ENCODE measurements at regions not wholly inside any gene's neighbourhood (a gene's known extent, or its start where the extent isn't known, plus 50 kb on each side); places are given as distances from the start of the nearest gene placed in this dataset.

DNA sequence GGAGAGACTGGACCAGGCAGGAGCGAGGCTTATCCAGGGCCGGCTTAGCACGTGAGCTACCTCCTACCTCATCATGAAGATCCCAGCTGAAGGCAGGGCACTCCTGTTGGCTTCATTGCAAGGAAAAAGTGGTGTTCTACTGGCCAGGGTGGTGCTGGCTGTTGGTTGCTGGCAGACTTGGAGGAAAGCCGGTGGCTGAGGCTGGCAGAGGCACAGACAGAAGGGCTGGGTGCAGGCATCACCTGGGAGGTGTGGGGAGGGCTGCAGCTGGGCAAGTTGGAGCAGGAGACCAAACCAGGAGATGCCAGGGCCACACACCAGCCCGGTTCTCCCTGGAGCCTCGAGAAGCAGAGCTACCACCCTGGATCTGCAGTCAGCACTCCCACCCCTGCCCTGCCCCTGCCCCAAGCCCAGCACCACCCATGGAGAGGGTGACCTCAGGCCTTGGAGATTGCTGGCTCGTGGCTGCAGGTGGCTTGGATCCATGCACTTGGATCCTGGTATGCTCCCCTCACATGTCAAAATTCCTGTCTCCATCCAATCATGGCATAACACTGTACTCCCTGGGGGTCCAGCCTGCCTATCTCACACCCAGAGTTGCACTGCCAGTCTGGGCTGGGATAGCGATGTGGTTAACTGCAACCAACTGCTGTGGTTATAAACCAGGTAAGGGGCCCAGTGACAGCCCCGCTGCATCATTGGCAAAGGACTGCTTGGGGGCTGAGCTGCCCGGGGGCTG, 49.7 kb downstream of the GLI2 start:
- FAIRE-seq, result no peak

DNA sequence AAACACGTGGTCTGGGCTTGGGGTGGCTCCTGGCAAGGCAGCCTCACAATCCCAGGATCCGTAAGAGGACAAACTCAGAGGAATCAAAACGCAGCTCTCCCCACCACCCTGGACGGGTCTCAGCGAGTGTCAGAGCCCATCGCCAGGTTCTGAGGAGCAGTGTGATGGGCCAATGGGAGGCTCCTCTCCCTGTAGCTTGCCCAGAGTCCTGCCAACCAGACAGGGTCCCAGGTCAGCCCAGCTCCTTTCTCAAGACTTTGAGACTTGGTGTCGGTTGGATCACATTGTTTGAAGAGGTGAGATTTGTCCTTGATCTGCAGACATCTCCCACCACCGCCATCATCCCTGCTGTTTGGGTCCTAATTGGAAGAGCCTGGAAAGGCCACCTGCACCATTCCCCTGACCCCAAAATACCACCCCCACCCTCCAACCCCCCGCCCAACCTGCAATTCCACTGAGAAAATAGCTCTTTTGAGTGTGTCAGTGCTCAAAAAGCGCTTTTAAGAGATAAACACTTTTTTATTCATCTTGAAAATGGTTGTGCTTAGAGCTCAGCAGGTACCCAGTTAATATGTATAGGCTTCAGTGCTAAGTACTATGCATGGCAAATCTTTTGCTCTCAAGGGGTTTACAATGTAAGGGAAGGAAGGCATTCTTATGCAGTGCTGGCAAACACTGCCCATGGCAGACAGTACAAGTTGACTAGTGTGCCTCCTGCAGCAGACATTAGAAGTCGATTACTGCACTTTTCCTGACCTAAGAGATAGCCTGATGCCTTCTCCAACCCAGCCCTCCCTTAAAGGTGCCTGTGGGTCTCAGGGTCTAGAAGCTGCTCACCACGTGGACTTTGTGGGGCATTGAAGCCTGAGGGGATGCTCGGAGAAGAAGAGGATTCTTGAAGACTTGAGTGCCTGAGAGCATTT, 50.6 kb downstream of the GLI2 start:
- FAIRE-seq, result no peak

DNA sequence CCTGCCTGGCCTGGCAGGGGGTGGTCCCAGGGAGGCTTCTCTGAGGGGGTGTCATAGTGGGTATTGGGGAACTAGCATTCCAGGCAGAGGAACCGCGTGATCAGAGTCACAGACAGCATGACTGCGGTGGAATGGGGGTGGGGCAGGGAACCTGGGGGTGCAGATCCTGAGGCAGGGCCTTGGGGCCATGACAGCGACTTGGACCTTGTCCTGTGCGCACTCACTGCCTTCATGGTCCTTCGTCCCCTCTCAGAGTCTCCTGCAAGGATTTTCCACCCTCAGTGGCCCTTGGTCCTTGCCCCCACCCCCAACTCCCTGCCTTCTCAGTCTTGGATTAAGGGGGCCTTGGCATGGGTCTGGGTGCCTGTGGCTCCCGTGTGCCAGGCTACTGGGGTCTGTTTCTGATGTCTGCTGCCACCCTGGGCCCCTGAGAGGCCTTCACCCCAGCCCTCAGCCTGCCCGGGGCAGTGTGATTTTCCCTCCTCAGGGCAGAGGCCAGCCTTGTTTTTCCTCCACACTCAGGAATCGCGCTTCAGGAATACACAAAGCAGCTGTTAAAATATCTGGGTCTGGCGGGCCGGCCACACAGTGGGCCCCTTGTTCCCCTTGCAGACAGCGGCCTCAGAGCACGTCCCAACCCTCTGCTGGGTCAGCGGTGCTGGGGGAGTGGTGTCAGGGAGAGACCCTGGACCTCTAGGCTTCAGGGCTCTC, 51.6 kb downstream of the GLI2 start:
- no peak for FAIRE-seq

DNA sequence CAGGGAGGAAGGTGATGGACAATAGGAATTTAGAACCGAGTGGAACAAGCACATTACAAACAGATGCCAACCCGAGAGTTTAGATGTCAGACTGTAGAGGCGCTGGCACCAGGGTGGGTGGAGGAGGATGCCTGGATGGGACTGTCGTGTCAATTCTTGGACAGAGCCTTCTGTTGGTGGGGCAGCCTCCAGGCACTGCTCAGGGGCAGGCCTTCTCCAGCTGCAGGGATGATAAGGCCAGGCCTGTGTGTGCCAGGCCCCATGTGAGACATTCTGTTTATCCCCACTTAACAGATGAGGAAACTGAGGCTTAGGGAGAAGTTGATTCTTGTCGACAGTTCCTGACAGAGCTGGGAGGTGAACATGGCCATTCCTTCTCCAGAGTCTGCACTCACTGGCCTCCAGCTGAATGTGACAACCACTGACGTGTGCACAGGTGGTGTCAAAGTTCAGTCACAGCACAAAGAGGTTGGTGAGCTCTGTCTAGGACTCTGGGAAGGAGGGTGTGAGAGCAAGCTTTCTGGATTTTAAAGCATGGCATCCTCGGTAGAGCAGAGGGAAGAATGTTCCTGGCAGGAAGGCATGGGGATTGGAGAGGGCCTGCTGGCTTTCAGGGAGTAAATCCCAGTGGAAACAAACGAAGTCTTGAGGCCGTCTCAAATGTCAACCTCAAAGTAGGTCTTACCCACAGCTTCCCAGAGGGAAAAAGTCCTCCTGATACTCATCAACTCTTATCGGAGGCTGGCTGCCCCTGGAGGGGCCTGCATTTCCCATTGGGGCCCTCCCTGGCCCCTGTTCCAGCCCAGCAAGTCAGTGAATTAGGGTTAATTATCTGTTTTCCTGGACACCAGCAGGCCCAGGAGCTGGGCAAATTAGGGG, 52.4 kb downstream of the GLI2 start:
- no peak for FAIRE-seq

DNA sequence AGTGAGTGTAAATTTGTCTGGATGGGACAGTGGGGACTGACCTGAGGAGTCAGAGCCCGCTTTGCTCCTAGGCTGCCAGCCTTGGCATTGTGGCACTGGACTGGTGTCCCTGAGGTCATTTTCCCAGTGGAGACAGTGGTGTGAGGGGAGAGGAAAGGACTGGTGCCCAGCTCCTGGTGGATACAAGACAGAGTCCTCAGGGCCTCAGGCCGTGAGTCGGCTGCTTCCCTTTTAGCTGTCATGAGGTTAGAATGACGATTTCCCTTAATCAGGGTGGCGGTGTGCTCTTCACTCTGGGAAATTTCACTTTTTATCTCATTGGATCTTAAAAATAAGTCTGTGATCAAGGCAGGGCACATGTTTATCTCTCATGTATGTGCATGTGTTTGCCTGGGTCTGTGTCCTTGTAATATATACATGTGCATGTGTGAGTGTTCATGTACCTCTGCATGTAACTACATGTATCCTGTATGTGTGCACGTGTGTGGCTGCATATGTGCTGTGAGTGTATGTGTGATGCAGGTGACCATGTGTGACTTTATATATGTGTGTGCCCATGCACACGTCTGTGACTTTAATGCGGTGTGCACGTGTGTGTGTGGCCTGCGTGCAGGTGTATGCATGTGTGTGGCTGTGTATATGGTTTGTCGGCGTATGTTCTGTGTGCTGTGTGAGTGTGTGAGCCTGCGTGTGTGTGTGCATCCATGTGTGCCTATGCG, 55.7 kb downstream of the GLI2 start:
- no peak for FAIRE-seq

DNA sequence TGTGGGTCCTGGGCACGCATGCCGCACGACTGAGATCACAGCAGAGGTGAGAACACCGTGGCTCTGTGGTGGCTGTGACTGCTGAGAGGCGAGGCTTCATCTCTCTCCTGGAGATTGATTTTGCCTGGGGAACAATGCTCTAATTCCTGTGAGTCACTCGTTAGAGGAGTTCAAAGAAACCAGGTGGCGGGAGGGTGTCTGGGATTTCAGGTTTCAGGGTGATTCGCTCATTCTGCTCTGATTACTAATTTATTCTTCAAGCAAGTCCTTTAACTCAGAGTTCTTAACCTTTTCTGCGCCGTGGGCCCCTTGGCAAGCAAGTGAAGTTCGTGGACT, 56.3 kb downstream of the GLI2 start:
- no peak for FAIRE-seq

DNA sequence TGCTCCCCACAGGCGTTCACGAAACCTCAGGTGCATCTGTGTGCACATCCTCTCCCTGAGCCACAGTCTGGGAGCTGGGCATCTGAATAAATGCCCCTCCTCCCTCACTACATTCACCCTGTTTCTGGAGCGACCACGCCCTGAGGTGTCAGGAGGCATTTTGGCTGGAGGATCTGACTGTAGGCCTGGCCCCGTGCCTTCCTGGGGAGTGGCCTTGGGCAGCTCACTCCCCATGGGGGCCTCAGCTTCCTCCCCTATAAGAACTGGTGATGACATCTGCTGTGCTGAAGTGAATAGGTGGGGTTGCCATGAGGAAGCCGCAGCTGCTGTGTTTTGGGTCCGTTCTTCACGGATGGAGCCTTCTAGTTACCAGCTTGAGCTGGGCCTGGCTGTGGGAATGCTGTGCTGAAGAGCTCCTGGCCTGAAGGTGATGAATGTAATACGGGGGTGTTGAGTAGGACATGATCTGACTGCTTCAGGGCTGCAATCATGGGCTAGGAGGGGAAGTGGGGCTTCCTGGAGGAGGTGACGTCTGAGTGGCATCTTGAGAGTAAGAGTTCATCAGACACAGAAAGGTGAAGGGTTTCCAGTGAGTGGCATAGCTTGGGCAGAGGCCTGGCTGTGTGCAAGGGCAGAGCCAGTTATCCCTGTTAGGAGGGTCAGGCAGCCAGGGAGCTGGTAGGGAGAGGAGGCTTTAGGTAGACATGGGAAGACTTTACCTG, 58.2 kb downstream of the GLI2 start:
- no peak for FAIRE-seq

DNA sequence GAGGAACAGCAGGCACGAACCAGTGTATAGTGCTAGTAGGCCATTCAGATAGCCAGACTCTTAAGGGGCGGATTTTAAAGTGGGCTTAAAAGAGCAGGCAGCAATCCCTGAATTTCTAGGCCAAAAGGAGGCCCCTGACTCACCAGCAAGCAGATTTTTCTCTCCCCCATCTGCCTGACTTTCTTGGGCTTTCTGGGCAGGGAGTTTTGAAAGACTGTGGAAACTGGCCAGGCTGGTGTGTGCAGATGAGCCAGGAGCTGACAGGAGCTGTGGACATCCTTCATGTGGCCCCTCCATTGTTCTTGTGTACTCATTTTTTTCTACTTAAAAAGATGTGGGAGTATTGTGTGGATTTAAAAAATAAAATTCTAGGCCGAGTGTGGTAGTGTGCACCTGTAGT, 59.0 kb downstream of the GLI2 start:
- FAIRE-seq, result no peak

DNA sequence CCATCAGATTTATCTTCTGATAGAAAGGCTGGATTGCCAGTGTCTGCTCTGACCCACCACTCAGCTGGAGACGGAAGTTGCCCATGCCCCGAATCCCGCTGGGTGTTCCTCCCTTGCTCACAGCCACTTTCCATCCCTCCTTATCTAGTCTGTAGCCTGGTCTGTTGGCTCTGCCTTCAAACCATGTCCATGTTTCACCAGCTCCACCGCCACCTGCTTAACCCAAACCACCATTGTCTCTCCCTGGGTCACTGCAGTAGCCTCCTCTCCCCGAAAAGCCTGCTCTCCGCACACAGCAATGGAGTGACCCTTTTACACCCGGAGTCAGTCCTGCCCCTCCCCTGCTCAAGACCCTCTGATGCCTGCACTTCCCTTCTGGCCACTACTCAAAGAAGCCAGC, 60.4 kb downstream of the GLI2 start:
- no peak for FAIRE-seq

DNA sequence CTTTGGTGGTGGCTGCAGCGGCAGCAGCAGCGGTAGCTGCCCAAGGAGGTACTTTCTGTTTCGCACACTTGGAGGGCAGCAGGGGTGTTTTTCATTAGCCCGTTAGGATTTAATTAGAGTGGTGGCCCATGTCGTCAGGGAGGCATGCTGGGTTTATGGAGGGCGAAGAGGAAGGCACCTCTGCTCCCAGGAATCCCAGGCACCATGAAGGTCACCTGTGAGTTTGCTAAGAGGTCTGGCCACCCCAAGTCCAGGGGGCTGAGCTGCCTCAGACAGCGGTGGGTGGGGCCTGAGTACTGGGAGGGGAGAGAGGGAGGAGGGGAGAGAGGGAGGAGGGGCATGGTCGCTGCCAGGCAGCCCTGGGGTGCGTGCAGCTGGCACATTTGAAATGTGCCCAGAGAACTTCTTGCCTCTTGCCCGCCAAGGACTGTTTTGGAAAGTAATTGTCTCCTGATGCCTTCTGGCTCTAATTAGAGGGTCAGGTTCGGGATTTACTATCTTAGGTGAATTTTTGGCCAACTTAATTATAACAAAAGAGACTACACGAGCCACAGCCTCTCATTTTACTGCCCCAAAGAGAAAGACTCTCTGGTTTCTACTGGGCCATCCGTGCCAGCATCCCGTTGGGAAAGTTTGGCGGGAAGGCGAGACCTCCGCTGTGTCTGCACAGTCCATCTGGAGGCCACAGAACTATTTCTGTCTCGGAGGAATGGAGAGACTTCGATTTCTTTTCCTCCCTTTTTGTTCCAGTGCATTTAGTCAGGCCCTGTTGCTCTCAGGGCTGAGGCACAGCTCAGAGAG, 62.0 kb downstream of the GLI2 start:
- no peak for FAIRE-seq

DNA sequence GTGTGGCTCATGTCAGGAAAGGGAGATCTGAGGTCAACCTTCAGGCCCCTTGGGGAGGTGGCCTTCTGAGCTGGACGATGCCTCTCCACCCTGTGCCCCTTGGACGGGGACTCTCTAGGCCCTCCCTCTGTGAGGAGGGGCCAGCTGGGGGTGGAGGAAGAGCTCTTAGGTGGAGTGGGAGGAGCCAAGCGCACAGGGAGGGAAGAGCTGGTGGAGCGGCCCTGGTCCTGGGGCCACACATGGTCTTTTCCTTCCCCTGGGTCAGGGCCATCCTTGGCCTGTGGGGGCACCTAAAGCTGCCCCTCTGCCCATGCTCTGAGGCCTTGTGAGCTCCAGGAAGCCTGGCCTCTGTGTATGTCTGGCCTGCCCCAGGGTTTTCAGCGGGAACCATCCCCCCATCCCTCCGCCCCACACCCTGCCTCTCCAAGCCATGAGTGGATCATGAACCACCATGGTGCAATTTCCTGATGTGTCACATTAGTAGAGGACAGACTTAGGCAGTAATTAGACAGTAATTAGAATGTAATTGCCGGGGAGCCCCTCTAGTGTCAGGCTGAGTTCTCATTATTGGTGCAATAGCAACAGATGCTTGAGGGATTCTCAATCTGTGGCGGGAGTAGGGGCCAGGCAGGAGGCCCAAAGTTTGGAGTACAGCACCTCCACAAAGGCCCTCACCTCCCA, 63.0 kb downstream of the GLI2 start:
- FAIRE-seq, result no peak

DNA sequence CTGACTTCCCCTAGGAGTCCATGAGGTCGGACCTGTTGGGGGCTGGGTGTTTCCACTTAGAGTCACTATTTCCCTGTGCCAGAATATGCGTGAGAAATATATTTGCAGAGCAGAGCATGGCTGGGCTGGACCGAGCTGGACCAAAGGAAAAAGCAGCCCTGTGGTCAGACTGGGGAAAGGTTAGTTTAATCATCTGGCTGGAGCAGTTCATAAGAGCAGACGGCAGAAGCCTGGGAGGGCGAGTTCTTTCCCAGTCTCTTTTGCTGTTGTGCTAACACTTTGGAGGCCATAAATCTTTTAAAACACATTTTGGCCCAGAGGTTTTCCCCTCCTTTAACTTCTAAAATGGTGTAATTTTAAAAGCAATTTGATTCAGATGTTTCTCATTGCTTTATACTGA, 66.5 kb downstream of the GLI2 start:
- no peak for FAIRE-seq

DNA sequence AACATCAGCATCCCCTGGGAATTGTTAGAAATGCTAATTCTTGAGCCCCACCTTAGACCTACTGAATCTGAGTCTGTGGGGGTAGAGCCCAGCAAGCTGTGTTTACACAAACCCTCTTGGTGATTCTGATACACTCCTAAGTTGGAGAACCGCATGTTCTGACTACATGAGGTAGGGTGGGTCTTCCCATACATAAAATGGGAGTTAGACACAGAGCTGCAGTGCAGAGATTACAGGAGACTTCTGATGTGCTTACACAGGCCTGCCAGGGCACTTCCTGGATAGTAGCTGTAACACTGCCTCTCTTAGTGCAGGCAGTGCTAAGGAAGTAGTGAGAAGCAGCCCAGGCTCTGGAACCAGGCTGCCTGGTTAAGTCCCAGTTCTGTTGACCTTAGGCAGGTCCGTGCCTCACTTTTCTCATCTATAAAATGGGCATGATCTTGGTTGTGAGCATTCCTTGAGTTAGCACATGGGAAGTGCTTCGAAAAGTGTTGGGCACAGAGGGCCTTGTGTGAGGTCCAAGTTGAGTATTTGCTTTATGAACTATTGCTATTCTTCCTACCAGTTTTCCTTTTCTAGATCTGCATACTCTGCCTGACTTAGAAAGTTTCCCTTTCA, 67.3 kb downstream of the GLI2 start:
- FAIRE-seq, result no peak

DNA sequence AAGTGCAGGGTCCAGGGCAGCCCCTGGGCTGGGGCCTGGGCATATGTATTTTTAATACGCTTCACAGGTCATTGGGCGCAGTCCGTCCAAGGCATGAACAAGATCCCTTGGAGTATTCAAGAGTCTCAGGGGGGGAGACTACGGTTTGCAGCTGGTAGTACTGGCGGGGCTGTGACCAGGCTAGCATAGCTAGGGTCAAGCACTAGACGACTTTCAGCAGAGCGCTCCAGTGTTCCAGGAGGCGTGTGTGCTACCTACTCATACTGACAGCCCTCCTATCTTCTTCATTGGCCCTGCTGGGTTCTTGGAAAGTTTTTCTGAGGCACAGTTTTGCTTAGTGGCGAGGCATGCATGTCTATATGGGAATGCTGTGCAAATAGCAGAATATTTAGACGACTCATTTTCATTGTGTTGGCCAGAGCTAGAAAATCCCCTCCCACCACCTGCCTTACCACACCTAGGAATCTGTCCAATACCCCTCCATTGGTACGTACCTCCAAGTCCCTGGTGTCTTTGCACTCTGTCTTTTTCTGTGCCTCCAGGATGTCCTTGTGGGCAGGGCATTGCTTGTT, 68.2 kb downstream of the GLI2 start:
- FAIRE-seq, result no peak

DNA sequence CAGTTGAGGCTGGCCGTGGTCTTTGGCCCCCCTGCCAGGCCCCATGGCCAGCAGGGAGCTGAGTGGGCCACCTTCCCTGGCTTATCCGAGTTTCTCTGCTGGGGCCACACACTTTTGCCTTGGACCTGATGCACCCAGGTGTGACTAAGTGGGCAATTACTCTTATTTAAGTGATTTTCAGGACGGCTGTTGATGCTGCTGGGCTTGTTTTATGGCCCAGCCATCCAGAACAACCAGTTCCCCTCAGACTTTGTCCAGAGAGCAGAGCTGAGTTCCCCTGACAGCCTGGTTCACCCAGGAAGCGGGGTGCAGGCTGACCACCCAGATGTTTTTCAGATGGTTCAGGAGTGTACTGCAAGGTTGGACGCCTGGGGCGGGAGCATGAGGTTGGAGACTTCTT, 68.8 kb downstream of the GLI2 start:
- no peak for FAIRE-seq

DNA sequence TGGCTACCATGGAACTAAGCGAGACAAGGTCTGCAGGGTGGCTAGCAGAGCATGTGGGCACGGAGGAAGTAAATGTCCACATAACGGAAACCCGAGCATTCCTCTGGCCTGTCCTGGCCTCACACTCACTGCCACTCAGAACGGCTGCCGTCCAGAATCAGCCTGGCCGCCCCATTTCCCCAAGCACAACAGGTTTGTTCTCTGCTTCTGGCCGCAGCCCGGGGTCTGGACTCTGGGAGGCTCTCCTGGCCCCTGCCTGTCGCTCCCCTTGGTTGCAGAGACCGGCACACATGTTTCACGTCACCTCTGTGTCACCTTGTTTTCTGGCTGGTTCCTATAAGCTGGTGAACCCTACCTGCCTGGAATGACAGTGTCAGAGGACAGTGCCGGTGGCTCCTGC, 69.3 kb downstream of the GLI2 start:
- FAIRE-seq, result no peak

DNA sequence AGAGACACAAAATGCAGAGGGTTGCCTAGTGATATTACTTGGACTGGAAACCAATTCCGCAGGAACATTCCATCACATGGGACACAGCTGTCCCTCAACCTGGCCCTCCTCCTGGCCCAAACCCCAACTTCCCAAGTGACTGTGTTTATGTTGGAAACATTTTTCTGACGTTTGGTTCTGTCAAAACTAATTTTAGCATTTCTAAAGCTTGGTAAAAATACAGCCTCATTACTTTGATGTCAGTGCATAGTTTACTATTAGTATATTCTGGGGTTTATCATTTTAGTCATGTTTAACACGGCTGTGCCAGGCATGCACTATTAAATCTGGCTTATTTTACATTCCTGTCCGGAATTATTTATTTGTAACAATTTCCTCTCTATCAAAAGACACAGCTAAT, 69.9 kb downstream of the GLI2 start:
- FAIRE-seq, result no peak

DNA sequence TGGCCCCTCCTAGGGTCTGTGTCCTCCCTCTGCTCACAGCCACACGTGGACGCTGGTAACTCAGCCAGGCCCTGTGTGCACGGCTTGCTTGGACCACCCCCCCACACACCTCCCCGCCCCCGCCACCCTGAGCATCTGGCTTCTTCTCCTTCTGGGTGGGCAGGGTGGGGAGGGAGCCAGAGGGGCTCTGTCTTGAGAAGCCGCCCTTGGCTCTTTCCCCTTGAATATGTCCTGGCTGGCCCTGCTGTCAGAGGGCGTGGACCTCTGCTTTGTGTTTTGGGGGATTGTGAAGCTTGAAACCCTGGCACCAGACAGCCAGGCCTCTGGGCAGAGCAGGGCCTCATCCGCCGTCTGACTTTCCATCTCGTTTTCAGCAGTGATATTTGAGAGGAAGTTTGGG, 72.1 kb downstream of the GLI2 start:
- FAIRE-seq, result no peak

DNA sequence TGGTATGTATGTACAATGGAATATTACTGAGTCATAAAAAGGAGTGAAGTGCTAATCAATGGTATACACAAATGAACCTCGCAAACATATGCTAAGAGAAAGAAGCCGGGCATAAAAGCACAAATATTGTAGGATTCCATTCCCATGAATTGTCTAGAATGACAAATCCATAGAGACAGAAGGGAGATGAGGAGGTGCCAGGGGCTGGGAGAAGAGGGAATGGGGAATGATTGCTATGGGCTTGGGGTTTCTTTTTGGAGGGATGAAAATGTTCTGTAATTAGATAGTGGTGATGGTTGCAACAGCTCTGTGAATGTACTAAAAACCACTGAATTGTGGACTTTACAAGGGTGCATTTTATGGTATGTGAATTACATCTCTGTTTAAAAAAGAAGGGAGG, 73.5 kb downstream of the GLI2 start:
- FAIRE-seq, result no peak

All from islet of Langerhans (tissue), 1 donor.